ENCODE measurements at regions not wholly inside any gene's neighbourhood (a gene's known extent, or its start where the extent isn't known, plus 50 kb on each side); places are given as distances from the start of the nearest gene placed in this dataset.
A peak's percentile ranks its signal among the peaks of the same experiment; 100 is the strongest.
"Not testable (repeated sequence)": the region's sequence is repeated elsewhere in the genome, so short reads cannot be mapped to it uniquely, and the experiment has no call there.

- DNase-seq: no peak
Measured at GRCh38 chr4:162938738-162939485, 227.8 kb downstream of the NAF1 start.

GRCh38 chr4:162935214-162935613, 231.5 kb downstream of the NAF1 start:
- DNase-seq: no peak

- DNase-seq: no peak
Measured at GRCh38 chr4:162931286-162931685, 235.4 kb downstream of the NAF1 start.

GRCh38 chr4:162921178-162921785, 245.4 kb downstream of the NAF1 start:
- DNase-seq: no peak

- no peak for DNase-seq
Measured at GRCh38 chr4:162920649-162921048, 246.0 kb downstream of the NAF1 start.

GRCh38 chr4:162912482-162912881, 254.2 kb downstream of the NAF1 start:
- DNase-seq: no peak

GRCh38 chr4:162911349-162911748, 255.3 kb downstream of the NAF1 start:
- DNase-seq: no peak

- DNase-seq: no peak
Measured at GRCh38 chr4:162909952-162910351, 256.7 kb downstream of the NAF1 start.

GRCh38 chr4:162894387-162894786, 272.3 kb downstream of the NAF1 start:
- no peak for DNase-seq

GRCh38 chr4:162891788-162892707, 274.6 kb downstream of the NAF1 start:
- no peak for DNase-seq

- DNase-seq: no peak
Measured at GRCh38 chr4:162878096-162878495, 288.6 kb downstream of the NAF1 start.

GRCh38 chr4:162874748-162875147, 291.9 kb downstream of the NAF1 start:
- no peak for DNase-seq

- DNase-seq: peak; percentile 44
Measured at GRCh38 chr4:162871990-162872389, 294.7 kb downstream of the NAF1 start.

- DNase-seq: no peak
Measured at GRCh38 chr4:162869157-162869556, 297.5 kb downstream of the NAF1 start.

- no peak for DNase-seq
Measured at GRCh38 chr4:162866565-162866964, 300.1 kb downstream of the NAF1 start.

- DNase-seq: no peak
Measured at GRCh38 chr4:162865102-162865501, 301.6 kb downstream of the NAF1 start.

GRCh38 chr4:162853788-162854187, 312.9 kb downstream of the NAF1 start:
- no peak for DNase-seq

GRCh38 chr4:162852642-162853041, 314.0 kb downstream of the NAF1 start:
- no peak for DNase-seq

- DNase-seq: not testable (repeated sequence)
Measured at GRCh38 chr4:162851241-162851758, 315.4 kb downstream of the NAF1 start.

- peak; percentile 53 for DNase-seq
Measured at GRCh38 chr4:162849937-162850336, 316.8 kb downstream of the NAF1 start.

- DNase-seq: no peak
Measured at GRCh38 chr4:162847945-162848549, 318.6 kb downstream of the NAF1 start.

- DNase-seq: no peak
Measured at GRCh38 chr4:162841753-162842152, 324.9 kb downstream of the NAF1 start.

GRCh38 chr4:162839814-162840213, 326.9 kb downstream of the NAF1 start:
- no peak for DNase-seq
